CD4-positive, alpha-beta memory T cell (primary cell): ENCODE measurements at regions not wholly inside any gene's neighbourhood (a gene's known extent, or its start where the extent isn't known, plus 50 kb on each side); places are given as distances from the start of the nearest gene placed in this dataset.
A peak's percentile ranks its signal among the peaks of the same experiment; 100 is the strongest.
"Not testable (repeated sequence)": the region's sequence is repeated elsewhere in the genome, so short reads cannot be mapped to it uniquely, and the experiment has no call there.

Experiments
- CTCF ChIA-PET: fragments of 350-600 bp; sonication (Branson Sonifier 250); formaldehyde crosslinking; loops from one replicate; lab custom pipeline; 2021; ENCODE audit warnings: inconsistent platforms; ENCODE audit not compliant: partially characterized antibody; lab: Charles Lee
- POLR2A ChIA-PET: fragments of 350-600 bp; sonication (Branson Sonifier 250); formaldehyde crosslinking; loops from one replicate; lab custom pipeline; 2021; ENCODE audit not compliant: partially characterized antibody; lab: Charles Lee
- DNase-seq, 5 donors: peaks; one replicate each; pipeline versions ENCODE4 v3.0.0 to v3.0.0-alpha.2; 2020 to 2022; ENCODE audit warnings: mixed read lengths in 1 of 5
- H3K27ac ChIP-seq: one replicate; pipeline ENCODE4 v1.7.0; 2013; ENCODE audit warnings: low read depth, low read length
- H3K27me3 ChIP-seq: 2 replicates; pipeline ENCODE4 v1.7.0; 2013; ENCODE audit warnings: mild to moderate bottlenecking, low read length, moderate library complexity; ENCODE audit not compliant: insufficient read depth
- H3K36me3 ChIP-seq: 2 replicates; pipeline ENCODE4 v1.7.0; 2013; ENCODE audit warnings: mild to moderate bottlenecking, low read length, moderate library complexity; ENCODE audit not compliant: insufficient read depth
- H3K4me1 ChIP-seq: 2 replicates; pipeline ENCODE4 v1.7.0; 2013; ENCODE audit warnings: mild to moderate bottlenecking, low read length, moderate library complexity; ENCODE audit not compliant: insufficient read depth
- H3K4me3 ChIP-seq, 2 donors: one replicate each; pipeline ENCODE4 v1.7.0; 2013; ENCODE audit warnings: low read length in 2 of 2, mild to moderate bottlenecking in 1 of 2
- H3K9me3 ChIP-seq, 2 donors: one replicate each; pipeline ENCODE4 v1.7.0; 2013; ENCODE audit warnings: low read length in 2 of 2, control low read depth in 1 of 2; ENCODE audit not compliant: control insufficient read depth in 1 of 2
- H3K27ac Mint-ChIP-seq, 7 donors: one replicate each; pipeline ENCODE4 v1.8.0; 2020 to 2021; ENCODE audit warnings: mixed read lengths in 7 of 7, mild to moderate bottlenecking in 6 of 7, inconsistent platforms in 3 of 7, moderate library complexity in 3 of 7
- H3K27me3 Mint-ChIP-seq, 2 donors: one replicate each; pipeline ENCODE4 v1.8.0; 2020 to 2021; ENCODE audit warnings: mixed read lengths in 2 of 2
- H3K36me3 Mint-ChIP-seq, 2 donors: one replicate each; pipeline ENCODE4 v1.8.0; 2020 to 2021; ENCODE audit warnings: mixed read lengths in 2 of 2, inconsistent platforms in 1 of 2, mild to moderate bottlenecking in 1 of 2
- H3K4me1 Mint-ChIP-seq, 4 donors: one replicate each; pipeline ENCODE4 v1.8.0; 2020 to 2021; ENCODE audit warnings: mixed read lengths in 4 of 4, mild to moderate bottlenecking in 1 of 4
- H3K4me3 Mint-ChIP-seq, 8 donors: one replicate each; pipeline ENCODE4 v1.8.0; 2020 to 2021; ENCODE audit warnings: mixed read lengths in 8 of 8, mild to moderate bottlenecking in 7 of 8, moderate library complexity in 6 of 8, inconsistent platforms in 3 of 8
- H3K9me3 Mint-ChIP-seq, 8 donors: one replicate each; pipeline ENCODE4 v1.8.0; 2020 to 2021; ENCODE audit warnings: mixed read lengths in 8 of 8, mild to moderate bottlenecking in 5 of 8, inconsistent platforms in 3 of 8, moderate library complexity in 1 of 8
- intact Hi-C: fragments of 100-400 bp; cut with micrococcal nuclease; formaldehyde crosslinking; loops from one replicate; pipeline ENCODE4 v1.15.1; 2023

GRCh38 chr9:7636309-7636708 is 163.3 kb downstream of the DMAC1 start:
- H3K4me3 ChIP-seq: no peak overlapping the region
- H3K4me1 Mint-ChIP-seq: peaks cover 0 to 2% (median under 1%) of the 10 kb centered on the region in 4 donors
- no peak for DNase-seq
- no peaks in the 10 kb centered on the region for H3K9me3 ChIP-seq
- CTCF ChIA-PET: no interaction called here
- POLR2A ChIA-PET: no interaction called here
- intact Hi-C loops: no loop called here
- no peaks in the 10 kb centered on the region for H3K36me3 Mint-ChIP-seq
- no peaks in the 10 kb centered on the region for H3K4me1 ChIP-seq
- no peaks in the 10 kb centered on the region for H3K27me3 ChIP-seq
- H3K27me3 Mint-ChIP-seq: no peaks in the 10 kb centered on the region
- no peak overlapping the region for H3K27ac ChIP-seq
- peaks cover 0 to 12% (median 3%) of the 10 kb centered on the region in 8 donors for H3K9me3 Mint-ChIP-seq
- no peaks in the 10 kb centered on the region for H3K36me3 ChIP-seq
- no peak overlapping the region for H3K27ac Mint-ChIP-seq
- H3K4me3 Mint-ChIP-seq: no peak overlapping the region

- DNase-seq: peak; percentile 67 to 78 (median 74)
- H3K36me3 ChIP-seq, H3K27me3 ChIP-seq, H3K9me3 ChIP-seq, H3K27me3 Mint-ChIP-seq, H3K27ac ChIP-seq: not testable (repeated sequence)
- peak overlapping the region; percentile 63 to 83 (median 74) for H3K4me3 Mint-ChIP-seq
- H3K4me1 ChIP-seq: peaks cover 14% of the 10 kb centered on the region
- H3K4me1 Mint-ChIP-seq: peaks cover 14 to 29% (median 23%) of the 10 kb centered on the region in 4 donors
- H3K27ac Mint-ChIP-seq: peak overlapping the region in 5 of 7 donors; percentile 57 to 93 (median 77)
- H3K4me3 ChIP-seq: peak overlapping the region; percentile 13 to 17
- ChIA-PET POLR2A (interaction anchor here (1.0 to 1.4 kb wide), 3 partner anchors 12 to 37 kb away, joined by 3 to 4 read pairs (median 3); no protein-coding TSS in a partner anchor), CTCF (interaction anchor here (1.1 to 2.3 kb wide), 4 partner anchors 11 to 56 kb away, joined by 3 to 15 read pairs (median 6); no protein-coding TSS in a partner anchor)
- peaks cover 3 to 53% (median 34%) of the 10 kb centered on the region in 8 donors for H3K9me3 Mint-ChIP-seq
- peaks cover 19 to 29% of the 10 kb centered on the region in 2 donors for H3K36me3 Mint-ChIP-seq
- intact Hi-C loops: loop anchor here (5.0 kb wide), 2 partner anchors 171 to 351 kb away; partner anchors contain the start of gene DMAC1
Observed at GRCh38 chr9:7626571-7627029, 173.0 kb downstream of the DMAC1 start.

- H3K9me3 Mint-ChIP-seq: peaks cover 3 to 15% (median 4%) of the 10 kb centered on the region in 8 donors
- H3K27me3 ChIP-seq: no peaks in the 10 kb centered on the region
- H3K4me3 ChIP-seq: no peak overlapping the region
- no peak for DNase-seq
- H3K4me1 ChIP-seq: peaks cover 14% of the 10 kb centered on the region
- ChIA-PET POLR2A (no interaction called here), CTCF (no interaction called here)
- no peaks in the 10 kb centered on the region for H3K9me3 ChIP-seq
- no peak overlapping the region for H3K4me3 Mint-ChIP-seq
- H3K36me3 ChIP-seq: no peaks in the 10 kb centered on the region
- no peaks in the 10 kb centered on the region for H3K27me3 Mint-ChIP-seq
- H3K4me1 Mint-ChIP-seq: peaks cover 14 to 23% (median 18%) of the 10 kb centered on the region in 4 donors
- peaks cover 4 to 8% of the 10 kb centered on the region in 2 donors for H3K36me3 Mint-ChIP-seq
- no peak overlapping the region for H3K27ac Mint-ChIP-seq
- intact Hi-C loops: no loop called here
- H3K27ac ChIP-seq: no peak overlapping the region
Observed at GRCh38 chr9:7622481-7622880, 177.1 kb downstream of the DMAC1 start.

GRCh38 chr9:7615344-7615743 is 184.2 kb downstream of the DMAC1 start:
- Mint-ChIP-seq H3K4me3 (no peak overlapping the region), H3K27ac (no peak overlapping the region), H3K27me3 (no peaks in the 10 kb centered on the region), H3K9me3 (peaks cover 0 to 3% (median 0%) of the 10 kb centered on the region in 8 donors), H3K4me1 (peaks cover 17 to 45% (median 32%) of the 10 kb centered on the region in 4 donors), H3K36me3 (no peaks in the 10 kb centered on the region)
- no peak overlapping the region for H3K4me3 ChIP-seq
- POLR2A ChIA-PET: interaction anchor here (1.0 kb wide), 1 partner anchor 11 kb away, joined by 3 read pairs; no protein-coding TSS in a partner anchor
- no peaks in the 10 kb centered on the region for H3K27me3 ChIP-seq
- CTCF ChIA-PET: interaction anchor here (1.0 to 4.1 kb wide), 3 partner anchors 12 to 44 kb away, joined by 3 to 49 read pairs (median 15); no protein-coding TSS in a partner anchor
- no peak for DNase-seq
- H3K9me3 ChIP-seq: no peaks in the 10 kb centered on the region
- intact Hi-C loops: no loop called here
- H3K4me1 ChIP-seq: peaks cover 35% of the 10 kb centered on the region
- no peaks in the 10 kb centered on the region for H3K36me3 ChIP-seq
- no peak overlapping the region for H3K27ac ChIP-seq

- Histone ChIP-seq H3K27me3 (no peaks in the 10 kb centered on the region), H3K27ac (no peak overlapping the region), H3K4me1 (peaks cover 35% of the 10 kb centered on the region), H3K9me3 (no peaks in the 10 kb centered on the region), H3K36me3 (no peaks in the 10 kb centered on the region), H3K4me3 (peak overlapping the region in 1 of 2 donors; percentile 16)
- intact Hi-C loops: loop anchor here (1.0 kb wide), 1 partner anchor 44 kb away; no protein-coding TSS in a partner anchor
- ChIA-PET POLR2A (interaction anchor here (0.8 to 1.0 kb wide), 3 partner anchors 13 to 44 kb away, joined by 3 to 4 read pairs (median 4); no protein-coding TSS in a partner anchor), CTCF (interaction anchor here (0.7 to 4.1 kb wide), 9 partner anchors 13 to 57 kb away, joined by 3 to 49 read pairs (median 4); no protein-coding TSS in a partner anchor)
- peak in 4 of 5 donors; percentile 32 to 34 (median 34) for DNase-seq
- Mint-ChIP-seq H3K36me3 (no peaks in the 10 kb centered on the region), H3K27me3 (no peaks in the 10 kb centered on the region), H3K9me3 (peaks cover 0 to 3% (median 0%) of the 10 kb centered on the region in 8 donors), H3K27ac (peak overlapping the region in 6 of 7 donors; percentile 38 to 88 (median 76)), H3K4me3 (peak overlapping the region; percentile 58 to 85 (median 78)), H3K4me1 (peaks cover 17 to 45% (median 32%) of the 10 kb centered on the region in 4 donors)
Observed at GRCh38 chr9:7613931-7614330, 185.6 kb downstream of the DMAC1 start.

GRCh38 chr9:7608261-7608660 is 191.3 kb downstream of the DMAC1 start:
- Histone ChIP-seq H3K4me1 (peaks cover 6% of the 10 kb centered on the region), H3K27me3 (no peaks in the 10 kb centered on the region), H3K4me3 (no peak overlapping the region), H3K27ac (no peak overlapping the region), H3K36me3 (no peaks in the 10 kb centered on the region), H3K9me3 (no peaks in the 10 kb centered on the region)
- Mint-ChIP-seq H3K4me3 (no peak overlapping the region), H3K4me1 (peaks cover 1 to 13% (median 3%) of the 10 kb centered on the region in 4 donors), H3K27ac (peak overlapping the region in 1 of 7 donors; percentile 6), H3K27me3 (no peaks in the 10 kb centered on the region), H3K36me3 (no peaks in the 10 kb centered on the region), H3K9me3 (peaks cover 0 to 3% (median 0%) of the 10 kb centered on the region in 8 donors)
- DNase-seq: no peak
- ChIA-PET POLR2A (no interaction called here), CTCF (interaction anchor here (2.5 kb wide), 1 partner anchor 38 kb away, joined by 9 read pairs; no protein-coding TSS in a partner anchor)
- intact Hi-C loops: no loop called here

GRCh38 chr9:7607421-7607820 is 192.2 kb downstream of the DMAC1 start:
- no peaks in the 10 kb centered on the region for H3K27me3 Mint-ChIP-seq
- Histone ChIP-seq H3K27me3 (no peaks in the 10 kb centered on the region), H3K9me3 (no peaks in the 10 kb centered on the region), H3K4me3 (no peak overlapping the region), H3K4me1 (no peaks in the 10 kb centered on the region), H3K36me3 (no peaks in the 10 kb centered on the region), H3K27ac (no peak overlapping the region)
- H3K27ac Mint-ChIP-seq: no peak overlapping the region
- ChIA-PET CTCF (interaction anchor here (2.5 kb wide), 1 partner anchor 37 kb away, joined by 9 read pairs; no protein-coding TSS in a partner anchor), POLR2A (no interaction called here)
- H3K9me3 Mint-ChIP-seq: peaks cover 0 to 3% (median 0%) of the 10 kb centered on the region in 8 donors
- intact Hi-C loops: no loop called here
- H3K4me3 Mint-ChIP-seq: no peak overlapping the region
- peaks cover 0 to 6% (median 1%) of the 10 kb centered on the region in 4 donors for H3K4me1 Mint-ChIP-seq
- no peaks in the 10 kb centered on the region for H3K36me3 Mint-ChIP-seq
- DNase-seq: no peak
